Suprapubic skin (tissue), 4 donors: ENCODE measurements at regions not wholly inside any gene's neighbourhood (a gene's known extent, or its start where the extent isn't known, plus 50 kb on each side); places are given as distances from the start of the nearest gene placed in this dataset.
A peak's percentile ranks its signal among the peaks of the same experiment; 100 is the strongest.

Experiments
- DNase-seq, 2 donors: peaks; one replicate each; pipeline ENCODE4 v3.0.0-alpha.2; 2019; ENCODE audit warnings: low spot score in 2 of 2
- H3K27ac ChIP-seq: fragments of 200-600 bp; sonication (generic); one replicate; pipeline ENCODE4 v1.5.1; 2019
- H3K27me3 ChIP-seq: fragments of 200-600 bp; sonication (generic); one replicate; pipeline ENCODE4 v1.5.1; 2019
- H3K36me3 ChIP-seq: fragments of 200-600 bp; sonication (generic); one replicate; pipeline ENCODE4 v1.5.1; 2019
- H3K4me1 ChIP-seq: fragments of 200-600 bp; sonication (generic); one replicate; pipeline ENCODE4 v1.5.1; 2019
- H3K4me3 ChIP-seq: fragments of 200-600 bp; sonication (generic); one replicate; pipeline ENCODE4 v1.5.1; 2019; ENCODE audit warnings: mild to moderate bottlenecking
- H3K9me3 ChIP-seq: fragments of 200-600 bp; sonication (generic); one replicate; pipeline ENCODE4 v1.5.1; 2019
- EP300 ChIP-seq: sonication (generic); formaldehyde crosslinking; IDR thresholded peaks from one replicate; pipeline ENCODE4 v1.6.1; 2017; ENCODE audit warnings: antibody characterized with exemption
- POLR2A ChIP-seq, 2 donors: fragments of 450-650 bp; IDR thresholded peaks; one replicate each; pipeline ENCODE4 v1.6.1; 2017; ENCODE audit warnings: antibody characterized with exemption in 2 of 2, mild to moderate bottlenecking in 2 of 2, moderate library complexity in 2 of 2
- POLR2AphosphoS5 ChIP-seq, 3 donors: sonication (generic); formaldehyde crosslinking; IDR thresholded peaks; one replicate each; pipeline ENCODE4 v1.6.1; 2017; ENCODE audit warnings: antibody characterized with exemption in 3 of 3
- WGBS: methylation state at CpG from one replicate; pipeline ENCODE4 v1.1.5; 2018; 5-methylcytosine and 5-hydroxymethylcytosine counted together
- TF ChIP-seq, protein P1 (sequence below), 2 donors: fragments of 200-600 bp in 1 of 2; fragments of 450-650 bp in 1 of 2; sonication (generic) in 1 of 2; IDR thresholded peaks; one replicate each; pipeline ENCODE4 v1.5.1; 2016 to 2019; ENCODE audit warnings: antibody characterized with exemption in 2 of 2, mild to moderate bottlenecking in 1 of 2, moderate library complexity in 1 of 2

DNA sequence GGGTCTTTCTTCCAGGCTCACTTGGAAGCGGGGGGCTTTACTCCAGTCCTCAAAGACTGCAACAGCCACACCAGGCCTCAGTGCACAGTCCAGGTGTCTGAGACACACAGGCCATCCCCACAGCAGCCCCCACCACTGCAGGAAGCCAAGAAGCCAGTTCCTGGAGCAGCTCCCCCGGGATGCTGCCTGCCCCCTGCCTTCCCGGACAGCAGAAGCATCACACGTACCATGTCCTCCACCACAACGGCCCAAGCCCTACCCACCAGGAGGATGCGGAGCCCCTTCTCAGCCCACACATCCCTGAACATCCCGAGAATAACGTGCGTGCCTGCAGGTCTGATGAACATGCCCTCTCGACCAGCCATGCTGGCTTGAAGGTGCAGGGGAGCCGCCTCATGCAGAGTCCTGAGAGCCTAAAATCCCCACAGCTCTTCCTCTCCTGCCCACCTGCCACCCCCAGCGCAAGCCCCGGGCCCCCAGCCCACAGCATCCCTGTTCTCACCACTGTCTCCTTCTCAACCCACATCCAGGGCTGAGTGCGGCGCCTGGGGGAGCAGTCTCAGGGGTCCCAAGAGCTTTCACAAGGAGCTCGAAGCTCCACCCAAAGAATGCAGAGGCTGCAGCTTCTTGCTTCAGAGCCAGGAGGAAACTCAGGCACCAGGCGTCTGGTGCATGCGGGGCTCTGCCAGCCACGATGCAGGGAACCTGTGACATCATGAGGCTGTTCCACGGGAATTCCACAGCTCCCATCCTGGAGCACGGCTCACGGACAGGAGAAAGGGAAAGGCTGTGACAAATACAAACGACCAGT, 209.6 kb downstream of the BRD1 start:
- TF ChIP-seq, protein P1, sequence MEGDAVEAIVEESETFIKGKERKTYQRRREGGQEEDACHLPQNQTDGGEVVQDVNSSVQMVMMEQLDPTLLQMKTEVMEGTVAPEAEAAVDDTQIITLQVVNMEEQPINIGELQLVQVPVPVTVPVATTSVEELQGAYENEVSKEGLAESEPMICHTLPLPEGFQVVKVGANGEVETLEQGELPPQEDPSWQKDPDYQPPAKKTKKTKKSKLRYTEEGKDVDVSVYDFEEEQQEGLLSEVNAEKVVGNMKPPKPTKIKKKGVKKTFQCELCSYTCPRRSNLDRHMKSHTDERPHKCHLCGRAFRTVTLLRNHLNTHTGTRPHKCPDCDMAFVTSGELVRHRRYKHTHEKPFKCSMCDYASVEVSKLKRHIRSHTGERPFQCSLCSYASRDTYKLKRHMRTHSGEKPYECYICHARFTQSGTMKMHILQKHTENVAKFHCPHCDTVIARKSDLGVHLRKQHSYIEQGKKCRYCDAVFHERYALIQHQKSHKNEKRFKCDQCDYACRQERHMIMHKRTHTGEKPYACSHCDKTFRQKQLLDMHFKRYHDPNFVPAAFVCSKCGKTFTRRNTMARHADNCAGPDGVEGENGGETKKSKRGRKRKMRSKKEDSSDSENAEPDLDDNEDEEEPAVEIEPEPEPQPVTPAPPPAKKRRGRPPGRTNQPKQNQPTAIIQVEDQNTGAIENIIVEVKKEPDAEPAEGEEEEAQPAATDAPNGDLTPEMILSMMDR (IDR thresholded peaks at IDR 0.05), result no peak
- TF ChIP-seq EP300 (no peak), POLR2A (IDR thresholded peaks at IDR 0.05) (no peak), POLR2AphosphoS5 (IDR thresholded peaks at IDR 0.05) (no peak)
- Histone ChIP-seq H3K27me3 (peaks cover 41% of the 10 kb centered on the region), H3K9me3 (peaks cover under 1% of the 10 kb centered on the region), H3K27ac (no peak overlapping the region), H3K4me1 (no peaks in the 10 kb centered on the region), H3K4me3 (no peak overlapping the region), H3K36me3 (no peaks in the 10 kb centered on the region)
- peak in 1 of 2 donors; percentile 48 for DNase-seq
- 70% methylated on average over 9 of the region's 23 CpGs for WGBS

GRCh38 chr22:49617264-49617663, 210.4 kb downstream of the BRD1 start:
- 81% methylated on average over 6 of the region's 6 CpGs for WGBS

DNA sequence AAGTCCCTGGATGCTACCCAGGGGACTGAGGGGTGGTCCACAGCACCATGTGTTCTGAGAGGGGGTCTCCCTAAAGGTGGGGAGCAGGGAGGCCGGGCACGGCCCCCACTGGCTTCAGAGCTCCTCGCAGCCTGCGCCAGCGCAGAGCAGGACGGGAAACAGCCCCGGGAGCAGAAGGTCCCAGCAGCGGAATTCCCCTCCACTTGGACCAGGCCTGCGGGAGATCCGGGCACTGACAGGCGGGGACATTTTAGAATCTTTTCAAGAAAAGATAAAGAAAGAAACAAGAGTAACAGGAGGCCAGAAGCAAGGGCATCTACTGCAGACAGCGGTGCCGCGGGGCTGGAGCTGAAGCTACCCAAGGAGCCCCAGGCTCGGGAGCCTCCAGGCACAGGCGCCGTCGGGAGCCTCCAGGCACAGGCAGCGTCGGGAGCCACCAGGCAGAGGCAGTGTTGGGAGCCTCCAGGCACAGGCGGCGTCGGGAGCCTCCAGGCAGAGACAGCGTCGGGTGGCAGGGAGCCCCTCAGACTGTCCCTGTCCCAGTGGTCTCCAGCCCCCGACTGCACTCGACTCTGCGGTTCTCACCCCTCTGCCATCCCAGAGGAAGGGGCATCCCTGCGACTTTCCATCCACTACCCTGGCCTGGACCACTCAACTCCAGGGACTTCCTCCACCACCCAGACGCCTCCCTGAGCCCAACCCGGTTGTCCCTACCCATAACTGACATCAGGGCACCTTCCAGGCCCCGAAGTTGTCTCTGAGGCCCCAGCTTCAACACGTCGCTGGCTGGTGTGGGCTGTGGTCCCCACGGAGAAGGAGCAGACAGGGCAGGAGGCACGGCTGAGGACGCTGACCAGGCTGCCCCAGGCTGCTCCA, 211.1 kb downstream of the BRD1 start:
- DNase-seq, result peak in 1 of 2 donors; percentile 33
- Histone ChIP-seq H3K36me3 (no peaks in the 10 kb centered on the region), H3K27me3 (peaks cover 28% of the 10 kb centered on the region), H3K9me3 (peaks cover 6% of the 10 kb centered on the region), H3K27ac (no peak overlapping the region), H3K4me1 (no peaks in the 10 kb centered on the region), H3K4me3 (no peak overlapping the region)
- 92% methylated on average over 28 of the region's 37 CpGs for WGBS
- no peak for TF ChIP-seq POLR2A (IDR thresholded peaks at IDR 0.05)
- TF ChIP-seq EP300, result no peak
- no peak for TF ChIP-seq POLR2AphosphoS5 (IDR thresholded peaks at IDR 0.05)
- TF ChIP-seq, protein P1 (IDR thresholded peaks at IDR 0.05), result no peak

More at GRCh38 chr22:49617264-49617663, 210.4 kb downstream of the BRD1 start:
- H3K9me3 ChIP-seq, result peaks cover 6% of the 10 kb centered on the region
- TF ChIP-seq EP300 (no peak), POLR2AphosphoS5 (IDR thresholded peaks at IDR 0.05) (no peak), POLR2A (IDR thresholded peaks at IDR 0.05) (no peak)
- TF ChIP-seq, protein P1 (IDR thresholded peaks at IDR 0.05), result no peak
- no peak overlapping the region for H3K27ac ChIP-seq
- peaks cover 35% of the 10 kb centered on the region for H3K27me3 ChIP-seq
- H3K36me3 ChIP-seq, result no peaks in the 10 kb centered on the region
- H3K4me1 ChIP-seq, result no peaks in the 10 kb centered on the region
- DNase-seq, result no peak
- no peak overlapping the region for H3K4me3 ChIP-seq

- Histone ChIP-seq H3K4me1 (no peaks in the 10 kb centered on the region), H3K36me3 (no peaks in the 10 kb centered on the region), H3K27me3 (peaks cover 19% of the 10 kb centered on the region), H3K27ac (no peak overlapping the region), H3K9me3 (peaks cover 6% of the 10 kb centered on the region), H3K4me3 (no peak overlapping the region)
- WGBS, result 93% methylated on average over 77 of the region's 77 CpGs
- TF ChIP-seq POLR2A (IDR thresholded peaks at IDR 0.05) (no peak), POLR2AphosphoS5 (IDR thresholded peaks at IDR 0.05) (no peak), EP300 (no peak)
- TF ChIP-seq, protein P1 (IDR thresholded peaks at IDR 0.05), result no peak
- DNase-seq, result peak in 1 of 2 donors; percentile 51
Observed at GRCh38 chr22:49614966-49615965, 212.4 kb downstream of the BRD1 start.
